NCI-H460 (cell line): ENCODE measurements at regions not wholly inside any gene's neighbourhood (a gene's known extent, or its start where the extent isn't known, plus 50 kb on each side); places are given as distances from the start of the nearest gene placed in this dataset.

ENCODE experiments used
- DNase-seq: peaks from one replicate; pipeline ENCODE4 v3.0.0-alpha.2; 2016; ENCODE audit warnings: low read depth; ENCODE audit errors: extremely low read depth

DNA sequence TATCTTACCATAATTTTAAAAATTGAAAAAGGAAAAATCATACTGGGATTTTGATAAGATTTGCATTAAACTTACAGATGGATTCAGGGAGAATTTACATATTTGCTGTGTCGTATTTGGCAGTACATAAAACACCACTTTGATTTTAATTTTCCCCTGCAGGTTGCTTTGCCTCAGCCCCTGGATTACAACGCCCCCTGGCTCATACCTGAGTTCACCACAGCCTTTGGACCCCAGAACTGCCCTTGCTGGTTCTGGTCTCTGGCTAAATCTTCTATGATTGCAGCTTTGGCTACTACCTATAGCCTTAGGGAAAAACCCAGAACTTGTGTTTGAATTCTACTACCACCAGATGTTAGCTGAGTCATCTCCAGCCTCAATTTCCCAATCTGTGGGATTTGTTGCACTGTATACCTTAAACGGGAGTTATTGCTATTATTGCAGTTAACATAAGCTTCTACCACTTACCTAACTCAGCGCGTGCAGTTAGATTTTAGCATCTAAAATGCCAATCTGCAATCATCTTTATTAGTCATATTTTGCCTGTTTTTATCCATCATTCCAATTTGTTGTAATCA lies 315.7 kb upstream of the GADL1 start:
- DNase-seq, result no peak

DNA sequence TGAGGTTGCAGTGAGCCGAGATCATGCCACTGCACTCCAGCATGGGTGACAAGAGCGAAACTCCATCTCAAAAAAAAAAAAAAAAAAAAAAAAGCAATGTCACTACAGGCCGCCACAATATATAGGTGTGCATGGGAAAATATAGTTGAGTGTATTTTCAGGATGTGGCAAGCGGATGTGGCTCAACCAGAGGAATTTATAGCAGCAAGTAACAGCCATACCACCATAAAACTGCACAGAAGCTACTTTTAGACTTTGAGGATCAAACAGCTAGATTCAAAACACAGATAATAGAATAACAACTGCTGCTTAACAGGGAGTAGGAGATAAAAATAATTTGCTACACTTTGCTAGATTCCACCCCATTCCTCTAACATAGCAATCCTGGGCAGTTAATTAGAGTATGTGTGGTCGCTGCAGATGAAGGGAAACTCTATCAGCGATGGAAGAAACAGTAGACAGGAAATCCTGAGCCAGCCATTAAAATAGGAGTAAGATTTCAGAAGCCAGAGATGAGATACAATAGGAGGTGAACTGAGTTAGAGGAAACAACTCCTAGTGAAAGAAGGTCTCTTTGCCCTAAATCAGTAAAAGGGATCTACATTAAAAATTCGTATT lies 318.7 kb upstream of the STT3B start:
- DNase-seq, result no peak

- DNase-seq, result no peak
These were observed 314.6 kb upstream of the STT3B start for GRCh38 chr3:31218082-31218481.

DNA sequence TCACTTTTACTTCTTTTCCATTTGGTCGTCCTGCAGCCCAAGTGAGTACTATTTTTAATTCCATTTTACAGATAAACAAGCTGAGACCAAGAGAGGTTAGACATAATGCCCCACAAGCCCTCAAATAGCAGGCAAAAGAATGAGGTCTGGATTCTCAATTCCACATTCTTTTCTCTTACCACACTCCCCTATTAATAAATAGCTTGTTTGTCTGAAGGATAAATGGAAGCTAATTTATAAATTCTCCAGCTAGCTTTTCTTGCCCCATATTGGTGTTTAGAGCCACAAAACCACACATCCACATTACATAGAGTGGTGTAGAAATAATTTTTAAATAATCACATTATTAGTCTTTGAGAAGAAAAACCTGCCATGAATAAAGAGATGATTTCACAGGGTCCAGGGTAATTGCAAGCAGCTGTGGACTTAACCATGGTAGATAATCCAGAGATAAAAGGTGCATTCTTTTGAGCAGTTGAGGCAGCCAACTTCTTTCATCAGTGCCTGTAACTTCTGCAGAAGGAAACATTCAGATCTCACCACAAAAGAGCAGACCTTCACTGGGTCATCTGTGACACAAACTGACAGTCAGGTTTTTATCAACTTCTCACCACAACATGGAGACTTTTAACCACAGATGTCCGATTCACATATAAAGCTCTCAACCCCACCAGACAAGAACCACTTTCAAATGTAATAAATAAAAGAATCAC lies 313.4 kb upstream of the STT3B start:
- DNase-seq, result no peak

DNA sequence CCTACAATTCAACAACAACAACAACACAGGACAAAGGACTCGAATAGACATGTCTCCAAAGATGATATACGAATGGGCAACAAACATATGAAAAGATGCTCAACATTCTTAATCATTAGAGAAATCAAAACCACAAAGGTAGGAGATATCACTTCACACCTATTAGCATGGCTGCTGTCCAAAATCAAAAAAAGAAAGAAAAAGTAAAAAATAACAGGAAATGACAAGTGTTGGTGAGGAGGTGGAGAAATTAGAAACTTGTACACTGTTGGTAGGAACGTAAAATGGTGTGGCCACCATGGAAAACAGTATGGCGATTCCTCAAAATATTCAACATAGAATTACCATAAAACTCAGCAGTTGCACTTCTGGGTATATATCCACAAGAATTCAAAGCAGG lies 312.3 kb upstream of the STT3B start:
- no peak for DNase-seq

DNA sequence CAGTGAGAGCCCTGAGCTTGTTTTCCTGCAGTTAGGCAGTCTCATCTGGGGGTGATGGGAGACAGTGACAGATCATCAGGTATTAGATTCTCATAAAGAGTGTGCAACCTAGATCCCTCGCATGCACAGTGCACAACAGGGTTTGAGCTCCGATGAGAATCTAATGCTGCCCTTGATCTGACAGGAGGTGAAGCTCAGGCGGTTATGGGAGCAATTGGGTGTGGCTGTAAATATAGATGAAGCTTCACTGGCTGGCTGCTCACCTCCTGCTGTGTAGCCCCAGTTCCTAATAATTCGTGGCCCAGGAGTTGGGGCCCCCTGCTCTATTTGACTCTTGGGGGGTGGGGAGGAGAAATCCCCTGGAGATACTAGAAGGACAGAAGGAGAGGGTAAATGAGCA lies 309.4 kb upstream of the STT3B start:
- DNase-seq, result no peak

DNA sequence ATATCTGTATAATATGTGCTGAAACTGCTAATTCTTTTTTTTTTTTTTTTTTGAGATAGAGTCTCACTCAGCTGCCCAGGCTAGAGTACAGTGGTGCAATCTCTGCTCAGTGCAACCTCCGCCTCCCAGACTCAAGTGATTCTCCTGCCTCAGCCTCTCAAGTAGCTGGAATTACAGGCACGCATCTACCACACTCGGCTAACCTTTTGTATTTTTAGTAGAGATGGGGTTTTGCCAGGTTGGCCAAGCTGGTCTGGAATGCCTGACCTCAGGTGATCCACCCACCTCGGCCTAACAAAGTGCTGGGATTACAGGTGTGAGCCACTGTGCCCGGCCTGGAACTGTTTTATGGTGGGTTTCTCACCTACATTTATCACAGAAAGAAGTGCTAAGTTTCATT lies 307.8 kb upstream of the STT3B start:
- no peak for DNase-seq

GRCh38 chr3:31225923-31226322 lies 306.8 kb upstream of the STT3B start:
- DNase-seq, result no peak

GRCh38 chr3:31226346-31226745 lies 306.4 kb upstream of the STT3B start:
- no peak for DNase-seq

GRCh38 chr3:31227131-31227562 lies 305.6 kb upstream of the STT3B start:
- DNase-seq, result no peak

DNA sequence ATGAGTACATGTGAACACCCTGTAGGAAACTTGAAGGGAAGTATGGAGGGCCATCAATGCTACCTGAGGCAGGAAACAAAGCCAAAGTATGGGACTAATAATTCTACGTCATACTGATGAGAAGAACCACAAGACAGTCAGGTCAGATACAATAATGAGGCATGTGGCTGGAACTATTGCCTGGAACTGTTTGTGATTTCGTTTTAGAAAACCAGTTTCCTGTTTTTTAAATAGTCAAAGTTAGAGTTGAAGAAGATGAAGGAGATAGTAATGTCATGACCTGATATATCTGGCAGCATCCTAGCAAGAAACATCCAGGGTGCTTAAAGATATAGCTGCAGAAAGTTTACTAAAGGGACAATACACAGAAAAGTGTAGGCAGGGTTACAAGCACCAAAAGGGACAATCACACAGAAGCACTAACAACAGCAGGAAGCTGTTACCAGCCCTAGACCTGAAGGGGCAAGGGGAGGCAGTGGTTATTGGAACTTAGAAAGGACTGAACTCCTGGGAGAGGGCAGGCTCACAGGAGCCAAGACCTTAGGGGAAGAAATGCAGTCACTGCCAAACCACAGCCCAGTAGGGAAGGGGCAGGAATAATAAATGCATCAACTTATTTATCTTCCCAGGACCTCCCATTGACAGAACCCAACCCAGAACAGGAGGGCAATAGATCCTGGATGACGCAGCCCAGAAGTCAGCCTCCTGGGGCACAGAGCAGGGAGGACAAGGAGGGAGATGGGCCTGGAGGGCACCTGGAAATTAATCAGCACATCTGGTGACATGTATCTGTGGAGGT lies 302.1 kb upstream of the STT3B start:
- DNase-seq, result no peak

DNA sequence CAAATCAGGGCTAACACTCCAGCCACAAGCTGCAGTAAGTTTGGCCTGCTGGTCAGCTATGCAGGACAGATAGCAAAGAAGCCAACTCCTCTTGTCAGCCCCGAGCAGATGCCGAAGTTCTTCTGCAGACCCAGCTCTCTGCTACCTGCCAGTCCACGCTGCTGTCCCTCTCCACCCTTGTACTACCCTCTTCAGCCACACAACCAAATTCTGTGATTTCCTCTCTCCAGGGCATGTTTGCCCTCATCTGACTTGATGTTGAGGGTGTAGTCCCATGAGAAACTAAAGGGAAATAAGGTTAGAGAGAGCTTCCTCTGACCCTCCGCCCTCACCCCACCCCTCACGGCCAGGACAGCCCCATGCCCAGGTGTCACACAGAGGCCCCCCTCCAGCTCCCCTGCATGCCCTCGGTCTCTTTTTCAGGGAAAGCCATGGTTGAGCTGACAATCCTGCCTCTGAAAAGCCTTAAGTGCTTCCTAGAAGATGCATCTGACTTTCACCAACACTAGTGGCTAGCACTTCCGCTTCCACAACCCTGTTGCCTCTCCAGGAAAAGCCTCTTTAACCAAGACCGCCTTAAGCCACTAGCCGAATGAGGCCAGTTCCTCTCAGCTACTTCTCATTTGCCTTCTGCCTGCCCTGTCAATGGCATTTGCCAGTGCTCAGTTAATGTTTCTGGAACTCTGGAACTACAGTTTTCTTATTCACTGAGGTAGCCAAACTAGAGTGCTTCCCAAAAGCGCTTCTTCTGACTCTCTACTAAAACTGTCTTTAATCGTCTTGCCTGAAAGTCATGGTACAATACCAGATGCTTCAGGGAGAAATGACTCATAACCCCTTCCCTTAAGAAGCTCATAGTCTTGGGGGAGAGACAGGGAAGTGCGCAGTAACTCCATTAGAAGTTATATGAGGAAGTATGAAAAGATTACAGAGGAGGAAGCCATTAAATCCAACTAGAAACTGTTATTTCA lies 300.4 kb upstream of the STT3B start:
- DNase-seq, result no peak

GRCh38 chr3:31234145-31234544 lies 298.6 kb upstream of the STT3B start:
- no peak for DNase-seq

- DNase-seq, result no peak
These were observed 297.5 kb upstream of the STT3B start for GRCh38 chr3:31235062-31235700.

DNA sequence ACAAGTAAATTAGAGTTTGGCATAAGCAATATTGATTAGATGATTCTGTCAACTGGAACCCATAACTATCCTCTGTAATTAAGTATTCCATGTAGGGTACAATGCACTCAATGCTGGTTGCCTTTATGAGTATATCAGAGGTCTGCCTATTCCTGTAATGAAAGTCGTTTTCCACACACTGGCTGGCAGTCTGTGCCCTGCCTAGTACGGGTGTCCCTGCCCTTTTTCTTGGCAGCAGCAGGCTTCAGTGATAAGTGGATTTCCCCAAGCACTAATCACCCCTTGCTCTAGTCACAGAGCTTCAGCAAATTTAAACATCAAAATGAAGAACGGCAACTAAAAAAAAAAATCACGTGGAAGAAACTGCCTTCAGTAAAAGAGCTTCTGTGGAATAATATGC lies 294.8 kb upstream of the STT3B start:
- no peak for DNase-seq

- DNase-seq, result no peak
These were observed 292.7 kb upstream of the STT3B start for GRCh38 chr3:31240013-31240412.

DNA sequence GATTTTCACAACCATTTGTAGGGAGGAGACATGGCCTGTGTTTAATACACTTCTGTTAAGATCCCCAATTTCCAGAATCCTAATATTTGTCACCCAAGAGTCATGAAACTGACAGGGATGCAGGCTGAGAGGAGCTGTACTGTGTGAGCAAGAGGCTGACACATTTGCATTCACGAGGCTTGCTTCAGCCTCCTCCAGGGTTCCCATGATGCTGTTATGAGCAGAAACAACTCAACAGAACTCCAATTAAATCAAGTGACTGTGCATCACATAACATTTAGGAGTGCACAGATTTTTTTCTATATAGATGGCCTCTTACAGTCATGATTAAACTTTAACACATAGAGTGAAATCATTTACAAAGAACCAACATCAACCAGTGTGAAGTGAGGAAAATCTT lies 292.3 kb upstream of the STT3B start:
- no peak for DNase-seq

- DNase-seq, result no peak
These were observed 291.9 kb upstream of the STT3B start for GRCh38 chr3:31240874-31241273.

GRCh38 chr3:31241533-31241932 lies 291.2 kb upstream of the STT3B start:
- DNase-seq, result no peak
